ENCODE measurements at regions not wholly inside any gene's neighbourhood (a gene's known extent, or its start where the extent isn't known, plus 50 kb on each side); places are given as distances from the start of the nearest gene placed in this dataset.

GRCh38 chr14:95395098-95395737 lies 75.5 kb upstream of the CLMN start:
- H2AFZ ChIP-seq (ENCODE audit: low read depth, low read length, poor library complexity, severe bottlenecking): no peak overlapping the region
- peaks cover 5% of the 10 kb centered on the region; the same call in 1 of the 2 replicates for H3K27me3 ChIP-seq (ENCODE audit: insufficient read depth, low read length)
- no peak overlapping the region for H3K27ac ChIP-seq (ENCODE audit: low read depth, low read length)
- intact Hi-C loops (cut with micrococcal nuclease): no loop called here
- ChIA-PET POLR2A (no interaction called here), CTCF (no interaction called here), RAD21 (ENCODE audit: low non-redundant PET in 1 of 2, low total read pairs in 2 of 2, uncharacterized antibody in 2 of 2, unreplicated experiment in 2 of 2) (no interaction called here)
- H3K36me3 ChIP-seq (ENCODE audit: control insufficient read depth in 1 of 2, insufficient read depth in 2 of 2, low read length in 2 of 2): no peaks in the 10 kb centered on the region
- no peaks in the 10 kb centered on the region for H3K9me2 ChIP-seq (ENCODE audit: insufficient read depth)
- DNase-seq (ENCODE audit: low read depth, low spot score): no peak
- no peak overlapping the region for H3K9ac ChIP-seq (ENCODE audit: low read length)
- no peak overlapping the region for H3K4me3 ChIP-seq (replicated peaks in 1 of 2; ENCODE audit: low read depth in 1 of 2, low read length in 2 of 2)
- no peaks in the 10 kb centered on the region for H3K4me1 ChIP-seq (ENCODE audit: control insufficient read depth in 1 of 2, insufficient read depth in 2 of 2, low read length in 2 of 2)
- no peak overlapping the region for H3K4me2 ChIP-seq (ENCODE audit: low read length)
- no peaks in the 10 kb centered on the region for H3K79me2 ChIP-seq (ENCODE audit: insufficient read depth, low read length)
- TF ChIP-seq EGR1 (IDR thresholded peaks at IDR 0.05; ENCODE audit: low read depth): no peak
- no peak for TF ChIP-seq CTCF (IDR thresholded peaks at IDR 0.05 in 2 of 3, conservative IDR thresholded peaks at IDR 0.05 in 1 of 3; ENCODE audit: borderline replicate concordance in 1 of 3, insufficient read depth in 1 of 3, low read depth in 2 of 3, low read length in 2 of 3)
- TF ChIP-seq EZH2phosphoT487 (IDR thresholded peaks at IDR 0.05; ENCODE audit: borderline replicate concordance): no peak
- TF ChIP-seq CBX3 (IDR thresholded peaks at IDR 0.05; ENCODE audit: low read depth): no peak
- no peak for TF ChIP-seq ZBTB33 (IDR thresholded peaks at IDR 0.05; ENCODE audit: extremely low read depth, insufficient replicate concordance, low read length)
- no peak for TF ChIP-seq RAD21 (IDR thresholded peaks at IDR 0.05; ENCODE audit: low read depth)
- no peak for TF ChIP-seq FOSL1 (IDR thresholded peaks at IDR 0.05; ENCODE audit: low read depth)
- TF ChIP-seq POLR2AphosphoS5 (IDR thresholded peaks at IDR 0.05; ENCODE audit: low read depth, low read length): no peak
- no peak for TF ChIP-seq ZNF274 (IDR thresholded peaks at IDR 0.05; ENCODE audit: low read depth, low read length)
- TF ChIP-seq ATF3 (IDR thresholded peaks at IDR 0.05): no peak
- no peak for TF ChIP-seq YY1 (IDR thresholded peaks at IDR 0.05; ENCODE audit: extremely low read depth, insufficient replicate concordance, low read depth, low read length)
- no peak for TF ChIP-seq JUND (IDR thresholded peaks at IDR 0.05)
- TF ChIP-seq MAX (IDR thresholded peaks at IDR 0.05): no peak
- no peak for TF ChIP-seq CEBPB (IDR thresholded peaks at IDR 0.05; ENCODE audit: low read depth)
- no peak for TF ChIP-seq SIN3A (IDR thresholded peaks at IDR 0.05; ENCODE audit: low read depth)
- no TSS peak for BruUV-seq (replicated peaks)
- H4K20me1 ChIP-seq (ENCODE audit: insufficient read depth): no peaks in the 10 kb centered on the region
- peaks cover 0 to 4% of the 10 kb centered on the region in 2 experiments; a peak in 1 of 4 replicates for H3K9me3 ChIP-seq (ENCODE audit: control insufficient read depth in 1 of 2, insufficient read depth in 1 of 2, low read depth in 1 of 2, low read length in 2 of 2)
- ATAC-seq: no peak

Data from HCT116 (cell line).